ENCODE measurements at regions not wholly inside any gene's neighbourhood (a gene's known extent, or its start where the extent isn't known, plus 50 kb on each side); places are given as distances from the start of the nearest gene placed in this dataset.
"Not testable (repeated sequence)": the region's sequence is repeated elsewhere in the genome, so short reads cannot be mapped to it uniquely, and the experiment has no call there.

GRCh38 chr7:150111373-150112139, 211.6 kb upstream of the LRRC61 start:
- H3K9me3 Mint-ChIP-seq, ATAC-seq, H3K27ac Mint-ChIP-seq: not testable (repeated sequence)

DNA sequence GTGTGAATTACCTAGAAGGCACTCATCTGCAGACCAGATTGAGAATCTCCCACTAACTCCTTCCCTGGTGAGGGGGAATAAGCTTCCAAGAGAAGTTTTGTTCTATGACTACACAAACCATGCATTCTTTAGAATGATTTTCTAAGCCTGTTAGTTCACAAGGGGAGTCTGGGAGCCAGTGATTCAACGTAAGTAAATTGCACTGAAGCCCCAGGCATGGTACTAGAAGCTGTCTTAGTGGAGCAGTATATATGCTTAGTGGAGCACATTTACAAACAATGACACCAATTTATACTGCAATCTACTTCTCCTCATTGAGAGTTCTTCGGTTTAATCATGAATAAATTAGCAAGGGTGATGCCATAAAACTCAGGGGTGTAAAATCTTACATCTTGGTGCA, 209.9 kb upstream of the LRRC61 start:
- H3K27ac Mint-ChIP-seq; H3K36me3 Mint-ChIP-seq; ATAC-seq; H3K9me3 Mint-ChIP-seq; DNase-seq (ENCODE audit: low spot score in 2 of 2): not testable (repeated sequence)

More at GRCh38 chr7:150111373-150112139, 211.6 kb upstream of the LRRC61 start:
- H3K36me3 Mint-ChIP-seq; DNase-seq (ENCODE audit: low spot score in 2 of 2): not testable (repeated sequence)

DNA sequence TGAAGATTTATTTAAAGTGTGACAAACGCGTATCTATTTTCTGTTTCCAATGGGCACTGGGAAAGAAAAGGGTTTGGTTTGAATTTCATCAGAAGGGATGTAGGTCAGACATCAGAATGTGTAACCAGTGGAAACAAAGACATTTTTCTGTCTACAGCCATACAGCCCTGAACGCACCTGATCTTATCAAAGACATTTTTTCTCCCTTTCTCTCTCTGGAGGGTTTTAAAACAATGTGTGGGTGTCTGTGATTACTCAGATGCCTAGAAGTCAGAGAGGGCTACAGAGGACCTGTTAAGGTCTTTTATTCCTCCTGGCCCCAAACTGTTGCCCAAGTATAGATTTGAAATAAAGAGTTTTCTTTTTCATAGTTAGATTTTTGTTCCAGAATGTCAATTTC, 208.6 kb upstream of the LRRC61 start:
- not testable (repeated sequence) for H3K9me3 Mint-ChIP-seq; DNase-seq (ENCODE audit: low spot score in 2 of 2); H3K27ac Mint-ChIP-seq
- ATAC-seq, result peak; percentile 38 to 61
- peaks cover 3 to 14% of the 10 kb centered on the region in 2 donors for H3K36me3 Mint-ChIP-seq

DNA sequence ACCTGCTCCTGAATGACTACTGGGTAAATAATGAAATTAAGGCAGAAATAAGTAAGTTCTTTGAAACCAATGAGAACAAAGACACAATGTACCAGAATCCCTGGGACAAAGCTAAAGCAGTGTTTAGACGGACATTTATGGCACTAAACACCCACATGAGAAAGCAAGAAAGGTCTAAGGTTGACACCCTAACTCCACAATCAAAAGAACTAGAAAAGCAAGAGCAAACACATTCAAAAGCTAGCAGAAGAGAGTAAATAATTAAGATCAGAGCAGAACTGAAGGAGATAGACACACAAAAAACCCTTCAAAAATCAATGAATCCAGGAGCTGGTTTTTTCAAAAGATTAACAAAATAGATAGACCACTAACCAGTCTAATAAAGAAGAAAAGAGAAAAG, 203.2 kb upstream of the LRRC61 start:
- not testable (repeated sequence) for H3K27ac Mint-ChIP-seq

GRCh38 chr7:150125831-150126230, 197.3 kb upstream of the LRRC61 start:
- not testable (repeated sequence) for DNase-seq (ENCODE audit: low spot score in 2 of 2); ATAC-seq; H3K36me3 Mint-ChIP-seq; H3K9me3 Mint-ChIP-seq; H3K27ac Mint-ChIP-seq

More for the DNA sequence above, 203.2 kb upstream of the LRRC61 start:
- not testable (repeated sequence) for DNase-seq (ENCODE audit: low spot score in 2 of 2); ATAC-seq
- Mint-ChIP-seq H3K9me3 (peaks cover 8 to 14% of the 10 kb centered on the region in 2 donors), H3K36me3 (peaks cover 7 to 18% of the 10 kb centered on the region in 2 donors)

DNA sequence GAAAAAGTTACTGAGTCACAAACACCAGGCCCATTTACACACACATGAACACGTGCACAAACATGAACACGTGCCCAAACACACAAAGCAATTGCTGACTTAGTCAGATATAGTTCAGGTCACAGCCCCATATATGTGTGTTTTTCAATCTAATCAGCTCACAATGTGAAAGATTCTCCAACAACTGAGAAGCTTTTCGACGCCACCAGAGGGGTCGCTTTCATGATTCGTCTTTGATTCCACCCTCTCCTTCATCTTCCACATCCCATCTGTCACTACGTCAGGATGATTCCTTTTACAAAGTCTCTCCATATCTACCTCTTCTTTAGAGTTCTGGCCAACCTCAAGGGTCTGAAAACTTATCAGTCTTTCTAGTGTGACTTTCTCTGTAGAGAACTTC, 188.7 kb upstream of the LRRC61 start:
- not testable (repeated sequence) for ATAC-seq; H3K36me3 Mint-ChIP-seq; DNase-seq (ENCODE audit: low spot score in 2 of 2); H3K9me3 Mint-ChIP-seq; H3K27ac Mint-ChIP-seq

- H3K27ac Mint-ChIP-seq; H3K9me3 Mint-ChIP-seq; ATAC-seq; DNase-seq (ENCODE audit: low spot score in 2 of 2); H3K36me3 Mint-ChIP-seq: not testable (repeated sequence)
These were observed 187.4 kb upstream of the LRRC61 start for GRCh38 chr7:150135620-150136190.

- H3K36me3 Mint-ChIP-seq; H3K9me3 Mint-ChIP-seq; ATAC-seq; DNase-seq (ENCODE audit: low spot score in 2 of 2); H3K27ac Mint-ChIP-seq: not testable (repeated sequence)
These were observed 183.3 kb upstream of the LRRC61 start for GRCh38 chr7:150139840-150140239.

GRCh38 chr7:150141525-150142345, 181.4 kb upstream of the LRRC61 start:
- DNase-seq (ENCODE audit: low spot score in 2 of 2); H3K36me3 Mint-ChIP-seq; H3K9me3 Mint-ChIP-seq; H3K27ac Mint-ChIP-seq; ATAC-seq: not testable (repeated sequence)

GRCh38 chr7:150146124-150146523, 177.0 kb upstream of the LRRC61 start:
- H3K36me3 Mint-ChIP-seq; H3K27ac Mint-ChIP-seq; DNase-seq (ENCODE audit: low spot score in 2 of 2); H3K9me3 Mint-ChIP-seq; ATAC-seq: not testable (repeated sequence)

DNA sequence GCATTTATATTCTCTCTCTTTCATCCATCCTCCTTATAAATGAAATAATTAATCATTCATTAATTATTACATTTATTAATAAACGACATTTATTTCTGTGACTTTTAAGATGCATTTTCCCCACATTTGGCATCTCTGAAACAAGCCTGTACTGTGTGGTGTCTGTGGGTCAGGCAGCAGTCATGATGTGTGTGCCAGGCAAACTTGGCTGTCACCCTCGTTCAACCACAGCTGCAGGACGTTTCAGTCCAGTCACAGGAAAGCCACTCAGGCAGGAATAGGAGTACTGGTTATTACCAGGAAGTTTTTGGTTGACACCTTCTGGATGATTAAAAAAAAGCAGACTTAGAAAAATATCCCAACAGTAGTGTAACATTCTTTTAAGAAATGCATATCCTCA, 175.6 kb upstream of the LRRC61 start:
- DNase-seq (ENCODE audit: low spot score in 2 of 2); H3K27ac Mint-ChIP-seq; H3K9me3 Mint-ChIP-seq; ATAC-seq; H3K36me3 Mint-ChIP-seq: not testable (repeated sequence)

DNA sequence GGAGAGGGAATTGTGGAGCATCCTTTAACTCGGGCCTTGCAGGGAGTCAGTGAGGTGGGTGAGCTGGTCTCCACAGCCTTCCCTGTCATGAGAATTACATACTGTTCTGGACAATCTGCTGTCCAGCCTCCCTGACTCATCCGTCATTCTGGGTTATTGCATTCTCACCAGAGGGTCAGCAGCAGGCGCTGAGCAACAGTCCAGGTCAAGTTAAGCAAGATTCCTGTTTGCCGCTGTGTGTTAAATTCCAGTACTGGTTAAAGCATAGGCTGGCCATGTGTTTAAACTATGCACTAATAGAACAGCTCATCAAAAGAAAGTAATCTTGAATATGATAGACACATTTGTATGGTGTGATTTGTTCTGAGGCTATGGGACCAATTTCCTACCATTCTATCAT, 167.1 kb upstream of the LRRC61 start:
- H3K9me3 Mint-ChIP-seq; H3K36me3 Mint-ChIP-seq; H3K27ac Mint-ChIP-seq; ATAC-seq; DNase-seq (ENCODE audit: low spot score in 2 of 2): not testable (repeated sequence)

- ATAC-seq; H3K27ac Mint-ChIP-seq; H3K36me3 Mint-ChIP-seq; DNase-seq (ENCODE audit: low spot score in 2 of 2); H3K9me3 Mint-ChIP-seq: not testable (repeated sequence)
These were observed 164.5 kb upstream of the LRRC61 start for GRCh38 chr7:150158696-150159095.

- H3K9me3 Mint-ChIP-seq; ATAC-seq; DNase-seq (ENCODE audit: low spot score in 2 of 2); H3K27ac Mint-ChIP-seq; H3K36me3 Mint-ChIP-seq: not testable (repeated sequence)
These were observed 153.6 kb upstream of the LRRC61 start for GRCh38 chr7:150169515-150169914.

- not testable (repeated sequence) for DNase-seq (ENCODE audit: low spot score in 2 of 2); H3K9me3 Mint-ChIP-seq; H3K27ac Mint-ChIP-seq; H3K36me3 Mint-ChIP-seq; ATAC-seq
These were observed 153.1 kb upstream of the LRRC61 start for GRCh38 chr7:150169943-150170490.

GRCh38 chr7:150183602-150184001, 139.6 kb upstream of the LRRC61 start:
- not testable (repeated sequence) for ATAC-seq; H3K9me3 Mint-ChIP-seq; DNase-seq (ENCODE audit: low spot score in 2 of 2); H3K27ac Mint-ChIP-seq; H3K36me3 Mint-ChIP-seq

- H3K36me3 Mint-ChIP-seq; ATAC-seq; H3K9me3 Mint-ChIP-seq; DNase-seq (ENCODE audit: low spot score in 2 of 2); H3K27ac Mint-ChIP-seq: not testable (repeated sequence)
These were observed 133.2 kb upstream of the LRRC61 start for GRCh38 chr7:150189963-150190362.
